Mucosa of rectum (tissue), 2 donors: ENCODE measurements at regions not wholly inside any gene's neighbourhood (a gene's known extent, or its start where the extent isn't known, plus 50 kb on each side); places are given as distances from the start of the nearest gene placed in this dataset.

ENCODE experiments used
- H3K27ac ChIP-seq, 2 donors: one replicate each; pipeline ENCODE4 v1.7.0; 2013; ENCODE audit warnings: inconsistent platforms in 2 of 2, low read depth in 2 of 2, low read length in 2 of 2
- H3K27me3 ChIP-seq, 2 donors: one replicate each; pipeline ENCODE4 v1.7.0; 2013; ENCODE audit warnings: low read length in 2 of 2; ENCODE audit not compliant: control insufficient read depth in 2 of 2, insufficient read depth in 2 of 2
- H3K36me3 ChIP-seq, 2 donors: one replicate each; pipeline ENCODE4 v1.7.0; 2013; ENCODE audit warnings: low read length in 2 of 2; ENCODE audit not compliant: control insufficient read depth in 2 of 2, insufficient read depth in 2 of 2
- H3K4me1 ChIP-seq, 2 donors: one replicate each; pipeline ENCODE4 v1.7.0; 2013; ENCODE audit warnings: low read length in 2 of 2, mild to moderate bottlenecking in 1 of 2; ENCODE audit not compliant: control insufficient read depth in 2 of 2, insufficient read depth in 2 of 2
- H3K4me3 ChIP-seq, 2 donors: one replicate each; pipeline ENCODE4 v1.7.0; 2013; ENCODE audit warnings: low read length in 2 of 2
- H3K9ac ChIP-seq, 2 donors: one replicate each; pipeline ENCODE4 v1.7.0; 2013; ENCODE audit warnings: low read length in 2 of 2, low read depth in 1 of 2, mild to moderate bottlenecking in 1 of 2
- H3K9me3 ChIP-seq, 2 donors: one replicate each; pipeline ENCODE4 v1.7.0; 2013; ENCODE audit warnings: low read length in 2 of 2; ENCODE audit not compliant: control insufficient read depth in 2 of 2
- donor health status: healthy.
- donor health status: Normal muscosa, but diverticular disease.

GRCh38 chr1:38231941-38232340 lies 185.3 kb upstream of the POU3F1 start:
- Histone ChIP-seq H3K4me1 (no peaks in the 10 kb centered on the region), H3K4me3 (no peak overlapping the region), H3K9ac (no peak overlapping the region), H3K27me3 (peaks cover 0 to 3% of the 10 kb centered on the region in 2 donors), H3K36me3 (no peaks in the 10 kb centered on the region), H3K9me3 (no peaks in the 10 kb centered on the region), H3K27ac (no peak overlapping the region)

GRCh38 chr1:38228718-38229117 lies 182.1 kb upstream of the POU3F1 start:
- Histone ChIP-seq H3K9me3 (no peaks in the 10 kb centered on the region), H3K36me3 (no peaks in the 10 kb centered on the region), H3K27ac (no peak overlapping the region), H3K4me3 (no peak overlapping the region), H3K27me3 (no peaks in the 10 kb centered on the region), H3K4me1 (no peaks in the 10 kb centered on the region), H3K9ac (no peak overlapping the region)

- Histone ChIP-seq H3K9me3 (no peaks in the 10 kb centered on the region), H3K4me1 (no peaks in the 10 kb centered on the region), H3K36me3 (no peaks in the 10 kb centered on the region), H3K27ac (no peak overlapping the region), H3K27me3 (no peaks in the 10 kb centered on the region), H3K9ac (no peak overlapping the region), H3K4me3 (no peak overlapping the region)
Observed at GRCh38 chr1:38225745-38226144, 179.2 kb upstream of the POU3F1 start.

GRCh38 chr1:38223391-38223790 lies 176.8 kb upstream of the POU3F1 start:
- Histone ChIP-seq H3K9me3 (no peaks in the 10 kb centered on the region), H3K4me3 (no peak overlapping the region), H3K9ac (no peak overlapping the region), H3K27me3 (no peaks in the 10 kb centered on the region), H3K36me3 (no peaks in the 10 kb centered on the region), H3K27ac (no peak overlapping the region), H3K4me1 (no peaks in the 10 kb centered on the region)

- no peak overlapping the region for H3K9ac ChIP-seq
- no peak overlapping the region for H3K4me3 ChIP-seq
- H3K9me3 ChIP-seq = no peaks in the 10 kb centered on the region
- no peaks in the 10 kb centered on the region for H3K36me3 ChIP-seq
- no peaks in the 10 kb centered on the region for H3K4me1 ChIP-seq
- no peak overlapping the region for H3K27ac ChIP-seq
- H3K27me3 ChIP-seq = no peaks in the 10 kb centered on the region
Observed at GRCh38 chr1:38222891-38223290, 176.3 kb upstream of the POU3F1 start.

GRCh38 chr1:38221006-38221649 lies 174.5 kb upstream of the POU3F1 start:
- H3K9me3 ChIP-seq = no peaks in the 10 kb centered on the region
- no peaks in the 10 kb centered on the region for H3K27me3 ChIP-seq
- no peaks in the 10 kb centered on the region for H3K36me3 ChIP-seq
- H3K4me1 ChIP-seq = no peaks in the 10 kb centered on the region
- H3K27ac ChIP-seq = no peak overlapping the region
- H3K4me3 ChIP-seq = no peak overlapping the region
- no peak overlapping the region for H3K9ac ChIP-seq

GRCh38 chr1:38217316-38217715 lies 170.7 kb upstream of the POU3F1 start:
- no peaks in the 10 kb centered on the region for H3K27me3 ChIP-seq
- H3K9me3 ChIP-seq = no peaks in the 10 kb centered on the region
- H3K36me3 ChIP-seq = no peaks in the 10 kb centered on the region
- H3K4me1 ChIP-seq = no peaks in the 10 kb centered on the region
- no peak overlapping the region for H3K9ac ChIP-seq
- no peak overlapping the region for H3K4me3 ChIP-seq
- no peak overlapping the region for H3K27ac ChIP-seq

- H3K27ac ChIP-seq = no peak overlapping the region
- no peak overlapping the region for H3K4me3 ChIP-seq
- H3K9me3 ChIP-seq = no peaks in the 10 kb centered on the region
Observed at GRCh38 chr1:38213646-38214434, 167.2 kb upstream of the POU3F1 start.

GRCh38 chr1:38210895-38211177 lies 164.2 kb upstream of the POU3F1 start:
- no peaks in the 10 kb centered on the region for H3K4me1 ChIP-seq
- no peaks in the 10 kb centered on the region for H3K9me3 ChIP-seq
- no peaks in the 10 kb centered on the region for H3K27me3 ChIP-seq
- H3K36me3 ChIP-seq = no peaks in the 10 kb centered on the region
- H3K27ac ChIP-seq = no peak overlapping the region
- H3K4me3 ChIP-seq = no peak overlapping the region
- no peak overlapping the region for H3K9ac ChIP-seq

More at GRCh38 chr1:38213646-38214434, 167.2 kb upstream of the POU3F1 start:
- no peaks in the 10 kb centered on the region for H3K4me1 ChIP-seq
- H3K36me3 ChIP-seq = no peaks in the 10 kb centered on the region
- no peaks in the 10 kb centered on the region for H3K27me3 ChIP-seq
- no peak overlapping the region for H3K9ac ChIP-seq

- H3K9me3 ChIP-seq = no peaks in the 10 kb centered on the region
- H3K9ac ChIP-seq = no peak overlapping the region
- no peak overlapping the region for H3K4me3 ChIP-seq
- H3K36me3 ChIP-seq = no peaks in the 10 kb centered on the region
- H3K27me3 ChIP-seq = no peaks in the 10 kb centered on the region
- no peaks in the 10 kb centered on the region for H3K4me1 ChIP-seq
- no peak overlapping the region for H3K27ac ChIP-seq
Observed at GRCh38 chr1:38210021-38210894, 163.7 kb upstream of the POU3F1 start.
